ENCODE measurements at regions not wholly inside any gene's neighbourhood (a gene's known extent, or its start where the extent isn't known, plus 50 kb on each side); places are given as distances from the start of the nearest gene placed in this dataset.

DNA sequence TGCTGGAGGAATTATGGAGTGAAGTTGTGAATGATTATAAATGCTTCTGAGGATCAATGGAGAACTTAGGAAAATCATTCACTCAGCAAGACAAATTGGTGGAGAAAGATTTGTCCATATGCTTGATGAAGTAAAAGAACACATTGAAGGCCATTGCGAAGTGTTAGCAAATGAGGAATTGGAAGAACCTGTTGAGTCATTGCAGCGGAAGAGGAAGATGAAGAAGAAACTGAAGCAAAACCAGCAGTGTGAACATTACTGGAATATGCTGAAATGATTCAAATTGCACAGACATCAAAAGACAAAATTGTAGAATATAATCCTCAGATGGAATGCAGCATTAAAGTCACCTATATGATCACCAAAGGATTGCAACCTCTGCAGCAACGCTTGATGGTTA lies 168.1 kb downstream of the ADAMTS15 start:
- TF ChIP-seq, protein P1, sequence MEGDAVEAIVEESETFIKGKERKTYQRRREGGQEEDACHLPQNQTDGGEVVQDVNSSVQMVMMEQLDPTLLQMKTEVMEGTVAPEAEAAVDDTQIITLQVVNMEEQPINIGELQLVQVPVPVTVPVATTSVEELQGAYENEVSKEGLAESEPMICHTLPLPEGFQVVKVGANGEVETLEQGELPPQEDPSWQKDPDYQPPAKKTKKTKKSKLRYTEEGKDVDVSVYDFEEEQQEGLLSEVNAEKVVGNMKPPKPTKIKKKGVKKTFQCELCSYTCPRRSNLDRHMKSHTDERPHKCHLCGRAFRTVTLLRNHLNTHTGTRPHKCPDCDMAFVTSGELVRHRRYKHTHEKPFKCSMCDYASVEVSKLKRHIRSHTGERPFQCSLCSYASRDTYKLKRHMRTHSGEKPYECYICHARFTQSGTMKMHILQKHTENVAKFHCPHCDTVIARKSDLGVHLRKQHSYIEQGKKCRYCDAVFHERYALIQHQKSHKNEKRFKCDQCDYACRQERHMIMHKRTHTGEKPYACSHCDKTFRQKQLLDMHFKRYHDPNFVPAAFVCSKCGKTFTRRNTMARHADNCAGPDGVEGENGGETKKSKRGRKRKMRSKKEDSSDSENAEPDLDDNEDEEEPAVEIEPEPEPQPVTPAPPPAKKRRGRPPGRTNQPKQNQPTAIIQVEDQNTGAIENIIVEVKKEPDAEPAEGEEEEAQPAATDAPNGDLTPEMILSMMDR (IDR thresholded peaks at IDR 0.05) = no peak
- TF ChIP-seq POLR2A (IDR thresholded peaks at IDR 0.05) (no peak), EP300 (IDR thresholded peaks at IDR 0.05) (no peak)
